ENCODE measurements at regions not wholly inside any gene's neighbourhood (a gene's known extent, or its start where the extent isn't known, plus 50 kb on each side); places are given as distances from the start of the nearest gene placed in this dataset.

DNA sequence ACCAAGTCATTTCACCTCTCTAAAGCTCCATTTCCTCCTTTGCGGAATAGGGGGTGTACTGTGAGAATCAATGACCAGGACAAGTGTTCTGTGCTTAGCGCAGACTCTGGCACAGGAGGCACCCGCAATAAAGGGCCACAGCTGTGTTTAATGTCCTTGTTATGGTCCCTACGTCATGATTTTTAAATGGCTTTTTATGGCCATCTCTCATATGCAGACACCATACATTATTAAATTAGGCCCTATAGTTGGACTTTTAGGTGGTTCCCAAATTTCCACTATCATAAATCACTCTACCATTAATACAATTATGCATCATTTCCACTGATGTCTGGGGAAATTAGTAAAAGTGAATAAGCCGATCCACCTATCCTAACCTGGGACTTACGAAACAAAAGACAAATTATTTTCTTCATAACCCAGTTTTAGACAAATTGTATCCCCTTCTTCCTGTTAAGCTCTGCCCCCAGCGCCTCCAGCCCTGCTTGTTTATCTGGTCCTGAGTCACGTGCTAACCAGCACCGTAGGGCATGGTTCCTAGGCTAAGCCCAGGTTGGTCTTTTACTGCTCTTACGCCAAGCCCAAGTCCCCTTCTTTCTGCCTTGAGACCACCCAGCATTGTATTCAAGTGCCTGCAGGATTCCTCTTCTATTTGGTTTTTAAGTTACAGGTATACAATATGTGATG, 278.3 kb downstream of the SHQ1 start:
- TF ChIP-seq CREB1 (CRISPR knock-in tag; IDR thresholded peaks at IDR 0.05; ENCODE audit: low read depth) (no peak), ZNF331 (CRISPR knock-in tag; IDR thresholded peaks at IDR 0.05; ENCODE audit: low read depth) (no peak), EZH2phosphoT487 (IDR thresholded peaks at IDR 0.05; ENCODE audit: unreplicated experiment) (no peak), JUNB (IDR thresholded peaks at IDR 0.05; ENCODE audit: unreplicated experiment) (no peak), ZNF114 (CRISPR knock-in tag; IDR thresholded peaks at IDR 0.05) (no peak), STAT1 (IDR thresholded peaks at IDR 0.05; ENCODE audit: unreplicated experiment) (no peak), POLR2AphosphoS5 (IDR thresholded peaks at IDR 0.05; ENCODE audit: low read depth) (no peak), EZH2 (IDR thresholded peaks at IDR 0.05; ENCODE audit: low read depth, unreplicated experiment) (no peak), NANOG (IDR thresholded peaks at IDR 0.05; ENCODE audit: borderline replicate concordance) (no peak)
- TF ChIP-seq, protein P1, sequence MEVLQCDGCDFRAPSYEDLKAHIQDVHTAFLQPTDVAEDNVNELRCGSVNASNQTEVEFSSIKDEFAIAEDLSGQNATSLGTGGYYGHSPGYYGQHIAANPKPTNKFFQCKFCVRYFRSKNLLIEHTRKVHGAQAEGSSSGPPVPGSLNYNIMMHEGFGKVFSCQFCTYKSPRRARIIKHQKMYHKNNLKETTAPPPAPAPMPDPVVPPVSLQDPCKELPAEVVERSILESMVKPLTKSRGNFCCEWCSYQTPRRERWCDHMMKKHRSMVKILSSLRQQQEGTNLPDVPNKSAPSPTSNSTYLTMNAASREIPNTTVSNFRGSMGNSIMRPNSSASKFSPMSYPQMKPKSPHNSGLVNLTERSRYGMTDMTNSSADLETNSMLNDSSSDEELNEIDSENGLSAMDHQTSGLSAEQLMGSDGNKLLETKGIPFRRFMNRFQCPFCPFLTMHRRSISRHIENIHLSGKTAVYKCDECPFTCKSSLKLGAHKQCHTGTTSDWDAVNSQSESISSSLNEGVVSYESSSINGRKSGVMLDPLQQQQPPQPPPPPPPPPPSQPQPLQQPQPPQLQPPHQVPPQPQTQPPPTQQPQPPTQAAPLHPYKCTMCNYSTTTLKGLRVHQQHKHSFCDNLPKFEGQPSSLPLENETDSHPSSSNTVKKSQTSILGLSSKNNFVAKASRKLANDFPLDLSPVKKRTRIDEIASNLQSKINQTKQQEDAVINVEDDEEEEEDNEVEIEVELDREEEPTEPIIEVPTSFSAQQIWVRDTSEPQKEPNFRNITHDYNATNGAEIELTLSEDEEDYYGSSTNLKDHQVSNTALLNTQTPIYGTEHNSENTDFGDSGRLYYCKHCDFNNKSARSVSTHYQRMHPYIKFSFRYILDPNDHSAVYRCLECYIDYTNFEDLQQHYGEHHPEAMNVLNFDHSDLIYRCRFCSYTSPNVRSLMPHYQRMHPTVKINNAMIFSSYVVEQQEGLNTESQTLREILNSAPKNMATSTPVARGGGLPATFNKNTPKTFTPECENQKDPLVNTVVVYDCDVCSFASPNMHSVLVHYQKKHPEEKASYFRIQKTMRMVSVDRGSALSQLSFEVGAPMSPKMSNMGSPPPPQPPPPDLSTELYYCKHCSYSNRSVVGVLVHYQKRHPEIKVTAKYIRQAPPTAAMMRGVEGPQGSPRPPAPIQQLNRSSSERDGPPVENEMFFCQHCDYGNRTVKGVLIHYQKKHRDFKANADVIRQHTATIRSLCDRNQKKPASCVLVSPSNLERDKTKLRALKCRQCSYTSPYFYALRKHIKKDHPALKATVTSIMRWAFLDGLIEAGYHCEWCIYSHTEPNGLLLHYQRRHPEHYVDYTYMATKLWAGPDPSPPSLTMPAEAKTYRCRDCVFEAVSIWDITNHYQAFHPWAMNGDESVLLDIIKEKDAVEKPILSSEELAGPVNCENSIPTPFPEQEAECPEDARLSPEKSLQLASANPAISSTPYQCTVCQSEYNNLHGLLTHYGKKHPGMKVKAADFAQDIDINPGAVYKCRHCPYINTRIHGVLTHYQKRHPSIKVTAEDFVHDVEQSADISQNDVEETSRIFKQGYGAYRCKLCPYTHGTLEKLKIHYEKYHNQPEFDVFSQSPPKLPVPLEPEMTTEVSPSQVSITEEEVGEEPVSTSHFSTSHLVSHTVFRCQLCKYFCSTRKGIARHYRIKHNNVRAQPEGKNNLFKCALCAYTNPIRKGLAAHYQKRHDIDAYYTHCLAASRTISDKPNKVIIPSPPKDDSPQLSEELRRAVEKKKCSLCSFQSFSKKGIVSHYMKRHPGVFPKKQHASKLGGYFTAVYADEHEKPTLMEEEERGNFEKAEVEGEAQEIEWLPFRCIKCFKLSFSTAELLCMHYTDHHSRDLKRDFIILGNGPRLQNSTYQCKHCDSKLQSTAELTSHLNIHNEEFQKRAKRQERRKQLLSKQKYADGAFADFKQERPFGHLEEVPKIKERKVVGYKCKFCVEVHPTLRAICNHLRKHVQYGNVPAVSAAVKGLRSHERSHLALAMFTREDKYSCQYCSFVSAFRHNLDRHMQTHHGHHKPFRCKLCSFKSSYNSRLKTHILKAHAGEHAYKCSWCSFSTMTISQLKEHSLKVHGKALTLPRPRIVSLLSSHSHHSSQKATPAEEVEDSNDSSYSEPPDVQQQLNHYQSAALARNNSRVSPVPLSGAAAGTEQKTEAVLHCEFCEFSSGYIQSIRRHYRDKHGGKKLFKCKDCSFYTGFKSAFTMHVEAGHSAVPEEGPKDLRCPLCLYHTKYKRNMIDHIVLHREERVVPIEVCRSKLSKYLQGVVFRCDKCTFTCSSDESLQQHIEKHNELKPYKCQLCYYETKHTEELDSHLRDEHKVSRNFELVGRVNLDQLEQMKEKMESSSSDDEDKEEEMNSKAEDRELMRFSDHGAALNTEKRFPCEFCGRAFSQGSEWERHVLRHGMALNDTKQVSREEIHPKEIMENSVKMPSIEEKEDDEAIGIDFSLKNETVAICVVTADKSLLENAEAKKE (CRISPR knock-in tag; IDR thresholded peaks at IDR 0.05): no peak
- TF ChIP-seq, protein P2, sequence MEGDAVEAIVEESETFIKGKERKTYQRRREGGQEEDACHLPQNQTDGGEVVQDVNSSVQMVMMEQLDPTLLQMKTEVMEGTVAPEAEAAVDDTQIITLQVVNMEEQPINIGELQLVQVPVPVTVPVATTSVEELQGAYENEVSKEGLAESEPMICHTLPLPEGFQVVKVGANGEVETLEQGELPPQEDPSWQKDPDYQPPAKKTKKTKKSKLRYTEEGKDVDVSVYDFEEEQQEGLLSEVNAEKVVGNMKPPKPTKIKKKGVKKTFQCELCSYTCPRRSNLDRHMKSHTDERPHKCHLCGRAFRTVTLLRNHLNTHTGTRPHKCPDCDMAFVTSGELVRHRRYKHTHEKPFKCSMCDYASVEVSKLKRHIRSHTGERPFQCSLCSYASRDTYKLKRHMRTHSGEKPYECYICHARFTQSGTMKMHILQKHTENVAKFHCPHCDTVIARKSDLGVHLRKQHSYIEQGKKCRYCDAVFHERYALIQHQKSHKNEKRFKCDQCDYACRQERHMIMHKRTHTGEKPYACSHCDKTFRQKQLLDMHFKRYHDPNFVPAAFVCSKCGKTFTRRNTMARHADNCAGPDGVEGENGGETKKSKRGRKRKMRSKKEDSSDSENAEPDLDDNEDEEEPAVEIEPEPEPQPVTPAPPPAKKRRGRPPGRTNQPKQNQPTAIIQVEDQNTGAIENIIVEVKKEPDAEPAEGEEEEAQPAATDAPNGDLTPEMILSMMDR (conservative IDR thresholded peaks at IDR 0.05; ENCODE audit: low read depth in 2 of 2): no peak
- TF ChIP-seq, protein P3, sequence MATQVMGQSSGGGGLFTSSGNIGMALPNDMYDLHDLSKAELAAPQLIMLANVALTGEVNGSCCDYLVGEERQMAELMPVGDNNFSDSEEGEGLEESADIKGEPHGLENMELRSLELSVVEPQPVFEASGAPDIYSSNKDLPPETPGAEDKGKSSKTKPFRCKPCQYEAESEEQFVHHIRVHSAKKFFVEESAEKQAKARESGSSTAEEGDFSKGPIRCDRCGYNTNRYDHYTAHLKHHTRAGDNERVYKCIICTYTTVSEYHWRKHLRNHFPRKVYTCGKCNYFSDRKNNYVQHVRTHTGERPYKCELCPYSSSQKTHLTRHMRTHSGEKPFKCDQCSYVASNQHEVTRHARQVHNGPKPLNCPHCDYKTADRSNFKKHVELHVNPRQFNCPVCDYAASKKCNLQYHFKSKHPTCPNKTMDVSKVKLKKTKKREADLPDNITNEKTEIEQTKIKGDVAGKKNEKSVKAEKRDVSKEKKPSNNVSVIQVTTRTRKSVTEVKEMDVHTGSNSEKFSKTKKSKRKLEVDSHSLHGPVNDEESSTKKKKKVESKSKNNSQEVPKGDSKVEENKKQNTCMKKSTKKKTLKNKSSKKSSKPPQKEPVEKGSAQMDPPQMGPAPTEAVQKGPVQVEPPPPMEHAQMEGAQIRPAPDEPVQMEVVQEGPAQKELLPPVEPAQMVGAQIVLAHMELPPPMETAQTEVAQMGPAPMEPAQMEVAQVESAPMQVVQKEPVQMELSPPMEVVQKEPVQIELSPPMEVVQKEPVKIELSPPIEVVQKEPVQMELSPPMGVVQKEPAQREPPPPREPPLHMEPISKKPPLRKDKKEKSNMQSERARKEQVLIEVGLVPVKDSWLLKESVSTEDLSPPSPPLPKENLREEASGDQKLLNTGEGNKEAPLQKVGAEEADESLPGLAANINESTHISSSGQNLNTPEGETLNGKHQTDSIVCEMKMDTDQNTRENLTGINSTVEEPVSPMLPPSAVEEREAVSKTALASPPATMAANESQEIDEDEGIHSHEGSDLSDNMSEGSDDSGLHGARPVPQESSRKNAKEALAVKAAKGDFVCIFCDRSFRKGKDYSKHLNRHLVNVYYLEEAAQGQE (IDR thresholded peaks at IDR 0.05; ENCODE audit: unreplicated experiment): no peak
- TF ChIP-seq, protein P4, sequence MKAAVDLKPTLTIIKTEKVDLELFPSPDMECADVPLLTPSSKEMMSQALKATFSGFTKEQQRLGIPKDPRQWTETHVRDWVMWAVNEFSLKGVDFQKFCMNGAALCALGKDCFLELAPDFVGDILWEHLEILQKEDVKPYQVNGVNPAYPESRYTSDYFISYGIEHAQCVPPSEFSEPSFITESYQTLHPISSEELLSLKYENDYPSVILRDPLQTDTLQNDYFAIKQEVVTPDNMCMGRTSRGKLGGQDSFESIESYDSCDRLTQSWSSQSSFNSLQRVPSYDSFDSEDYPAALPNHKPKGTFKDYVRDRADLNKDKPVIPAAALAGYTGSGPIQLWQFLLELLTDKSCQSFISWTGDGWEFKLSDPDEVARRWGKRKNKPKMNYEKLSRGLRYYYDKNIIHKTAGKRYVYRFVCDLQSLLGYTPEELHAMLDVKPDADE (IDR thresholded peaks at IDR 0.05): no peak
- Histone ChIP-seq H3K4me1 (ENCODE audit: insufficient read depth) (0 out of 2 replicates have a peak, but pooled peaks cover 6% of the 10 kb centered on the region), H3K79me2 (replicated peaks; ENCODE audit: insufficient read depth) (no peaks in the 10 kb centered on the region), H3K9me2 (ENCODE audit: insufficient read depth) (0 out of 2 replicates have a peak, but pooled peaks cover under 1% of the 10 kb centered on the region), H3K4me2 (no peak overlapping the region), H3F3A (replicated peaks; ENCODE audit: low read depth) (no peaks in the 10 kb centered on the region), H3K27ac (ENCODE audit: low read depth) (no peak overlapping the region), H3K4me3 (no peak overlapping the region), H2AFZ (no peak overlapping the region), H3K27me3 (ENCODE audit: insufficient read depth) (no peaks in the 10 kb centered on the region), H4K20me1 (replicated peaks; ENCODE audit: insufficient read depth) (no peaks in the 10 kb centered on the region), H3K36me3 (ENCODE audit: insufficient read depth) (no peaks in the 10 kb centered on the region)
- no peak for ATAC-seq
- Mint-ChIP-seq H3K27ac (no peak overlapping the region), H3K36me3 (ENCODE audit: low read depth) (no peaks in the 10 kb centered on the region), H3K4me3 (no peak overlapping the region), H3K9me3 (no peaks in the 10 kb centered on the region), H3K27me3 (ENCODE audit: insufficient read depth, low read depth, poor library complexity) (peaks cover 3% of the 10 kb centered on the region), H3K4me1 (peaks cover 17% of the 10 kb centered on the region)
- no peak for DNase-seq (ENCODE audit: low spot score)
